H7 (cell line): ENCODE measurements at regions not wholly inside any gene's neighbourhood (a gene's known extent, or its start where the extent isn't known, plus 50 kb on each side); places are given as distances from the start of the nearest gene placed in this dataset.
A peak's percentile ranks its signal among the peaks of the same experiment; 100 is the strongest.
"Not testable (repeated sequence)": the region's sequence is repeated elsewhere in the genome, so short reads cannot be mapped to it uniquely, and the experiment has no call there.

Experiments
- DNase-seq: peaks from one replicate; pipeline ENCODE4 v3.0.0; 2012
- H3K27me3 ChIP-seq: 2 replicates; pipeline ENCODE4 v1.6.0; 2011; ENCODE audit warnings: mild to moderate bottlenecking, low read length; ENCODE audit not compliant: control insufficient read depth, insufficient read depth
- H3K36me3 ChIP-seq: replicated peaks from 2 replicates; pipeline ENCODE4 v1.5.1; 2011; ENCODE audit warnings: low read length; ENCODE audit not compliant: control insufficient read depth, insufficient read depth
- H3K4me3 ChIP-seq: 2 replicates; pipeline ENCODE4 v1.5.1; 2011; ENCODE audit warnings: low read depth, mild to moderate bottlenecking, control low read depth, low read length, moderate library complexity; ENCODE audit not compliant: insufficient read depth

GRCh38 chr19:33998302-33998701, 174.0 kb upstream of the LSM14A start:
- Histone ChIP-seq H3K36me3 (no peaks in the 10 kb centered on the region), H3K4me3 (no peak overlapping the region), H3K27me3 (no peaks in the 10 kb centered on the region)
- DNase-seq = peak; percentile 17

GRCh38 chr19:33998739-33999345, 173.5 kb upstream of the LSM14A start:
- Histone ChIP-seq H3K27me3 (no peaks in the 10 kb centered on the region), H3K36me3 (no peaks in the 10 kb centered on the region), H3K4me3 (no peak overlapping the region)
- no peak for DNase-seq

- DNase-seq = no peak
- Histone ChIP-seq H3K4me3 (no peak overlapping the region), H3K27me3 (no peaks in the 10 kb centered on the region), H3K36me3 (no peaks in the 10 kb centered on the region)
Observed at GRCh38 chr19:34017024-34017423, 155.3 kb upstream of the LSM14A start.

GRCh38 chr19:34017601-34018000, 154.7 kb upstream of the LSM14A start:
- H3K4me3 ChIP-seq = no peak overlapping the region
- DNase-seq = no peak
- H3K36me3 ChIP-seq = no peaks in the 10 kb centered on the region
- no peaks in the 10 kb centered on the region for H3K27me3 ChIP-seq

- Histone ChIP-seq H3K36me3 (no peaks in the 10 kb centered on the region), H3K4me3 (no peak overlapping the region), H3K27me3 (no peaks in the 10 kb centered on the region)
- no peak for DNase-seq
Observed at GRCh38 chr19:34018546-34018945, 153.8 kb upstream of the LSM14A start.

GRCh38 chr19:34023381-34023780, 148.9 kb upstream of the LSM14A start:
- Histone ChIP-seq H3K27me3 (no peaks in the 10 kb centered on the region), H3K36me3 (no peaks in the 10 kb centered on the region)
- DNase-seq = no peak

GRCh38 chr19:34033880-34034279, 138.4 kb upstream of the LSM14A start:
- DNase-seq = no peak
- no peaks in the 10 kb centered on the region for H3K36me3 ChIP-seq
- no peaks in the 10 kb centered on the region for H3K27me3 ChIP-seq
- H3K4me3 ChIP-seq = no peak overlapping the region

More at GRCh38 chr19:34023381-34023780, 148.9 kb upstream of the LSM14A start:
- no peak overlapping the region for H3K4me3 ChIP-seq

GRCh38 chr19:34034318-34034846, 137.9 kb upstream of the LSM14A start:
- DNase-seq = no peak
- Histone ChIP-seq H3K36me3 (no peaks in the 10 kb centered on the region), H3K4me3 (no peak overlapping the region), H3K27me3 (no peaks in the 10 kb centered on the region)

- DNase-seq = peak; percentile 83
- no peaks in the 10 kb centered on the region for H3K27me3 ChIP-seq
- H3K36me3 ChIP-seq = no peaks in the 10 kb centered on the region
- no peak overlapping the region for H3K4me3 ChIP-seq
Observed at GRCh38 chr19:34041925-34042521, 130.3 kb upstream of the LSM14A start.

- no peaks in the 10 kb centered on the region for H3K36me3 ChIP-seq
- H3K27me3 ChIP-seq = no peaks in the 10 kb centered on the region
- DNase-seq = no peak
- no peak overlapping the region for H3K4me3 ChIP-seq
Observed at GRCh38 chr19:34044021-34044420, 128.3 kb upstream of the LSM14A start.

GRCh38 chr19:34049944-34050343, 122.4 kb upstream of the LSM14A start:
- DNase-seq = no peak
- no peaks in the 10 kb centered on the region for H3K27me3 ChIP-seq

GRCh38 chr19:34050430-34050829, 121.9 kb upstream of the LSM14A start:
- not testable (repeated sequence) for H3K4me3 ChIP-seq, DNase-seq, H3K36me3 ChIP-seq, H3K27me3 ChIP-seq

More at GRCh38 chr19:34049944-34050343, 122.4 kb upstream of the LSM14A start:
- Histone ChIP-seq H3K36me3 (no peaks in the 10 kb centered on the region), H3K4me3 (no peak overlapping the region)

GRCh38 chr19:34051255-34051654, 121.0 kb upstream of the LSM14A start:
- Histone ChIP-seq H3K36me3 (no peaks in the 10 kb centered on the region), H3K27me3 (no peaks in the 10 kb centered on the region), H3K4me3 (no peak overlapping the region)
- no peak for DNase-seq

GRCh38 chr19:34057155-34057554, 115.1 kb upstream of the LSM14A start:
- Histone ChIP-seq H3K36me3 (no peaks in the 10 kb centered on the region), H3K27me3 (no peaks in the 10 kb centered on the region)

GRCh38 chr19:34066007-34066643, 106.2 kb upstream of the LSM14A start:
- H3K27me3 ChIP-seq = no peaks in the 10 kb centered on the region
- peak; percentile 33 for DNase-seq
- H3K4me3 ChIP-seq = no peak overlapping the region
- H3K36me3 ChIP-seq = no peaks in the 10 kb centered on the region

More at GRCh38 chr19:34057155-34057554, 115.1 kb upstream of the LSM14A start:
- no peak for DNase-seq
- no peak overlapping the region for H3K4me3 ChIP-seq
